ENCODE measurements at regions not wholly inside any gene's neighbourhood (a gene's known extent, or its start where the extent isn't known, plus 50 kb on each side); places are given as distances from the start of the nearest gene placed in this dataset.
A peak's percentile ranks its signal among the peaks of the same experiment; 100 is the strongest.

DNA sequence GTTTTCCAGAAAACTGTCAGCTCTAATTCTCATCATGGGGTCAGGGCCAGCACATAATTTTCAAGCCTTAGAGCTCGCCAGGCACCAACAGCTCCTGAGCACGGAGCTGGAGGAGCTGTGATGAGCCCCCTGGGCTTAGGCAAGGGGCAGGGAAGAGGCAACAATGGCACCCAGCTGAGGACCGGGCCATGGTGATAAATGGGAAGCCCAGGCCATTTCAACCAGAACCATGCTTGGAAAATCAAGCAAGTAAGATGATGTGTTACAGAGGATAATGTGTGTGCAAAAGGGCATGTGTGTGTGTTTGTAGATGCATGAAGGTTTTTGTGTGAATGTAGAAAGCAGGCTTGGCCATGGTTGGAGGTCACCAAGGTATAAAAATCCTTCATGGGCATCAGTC, 66.8 kb upstream of the UBAC2 start:
- DNase-seq (ENCODE audit: low read depth), result no peak
- in situ Hi-C loops (cut with HindIII; ENCODE audit: low pct_unique_long_range_greater_than_20kb, low sequenced_read_pairs), result no loop called here

DNA sequence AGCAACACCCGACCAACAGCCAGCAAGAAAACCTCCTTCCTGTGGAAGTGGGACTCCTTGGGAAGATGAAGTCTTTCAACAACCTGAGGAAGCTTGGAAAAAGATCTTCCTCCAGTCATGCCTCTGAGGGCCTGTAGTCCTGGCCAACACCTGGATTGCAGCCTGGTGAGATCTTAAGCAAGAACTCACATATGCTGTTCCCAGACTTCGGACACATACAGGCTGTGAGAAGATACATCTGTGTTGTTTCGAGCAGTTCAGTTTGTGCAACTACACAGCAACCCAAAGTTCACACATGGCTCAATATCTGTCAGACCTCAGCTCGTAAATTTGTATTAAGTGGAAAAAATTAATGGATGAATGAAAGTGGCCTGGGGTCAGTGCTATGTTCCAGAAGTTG, 65.1 kb upstream of the UBAC2 start:
- in situ Hi-C loops (cut with HindIII; ENCODE audit: low pct_unique_long_range_greater_than_20kb, low sequenced_read_pairs), result no loop called here
- no peak for DNase-seq (ENCODE audit: low read depth)

DNA sequence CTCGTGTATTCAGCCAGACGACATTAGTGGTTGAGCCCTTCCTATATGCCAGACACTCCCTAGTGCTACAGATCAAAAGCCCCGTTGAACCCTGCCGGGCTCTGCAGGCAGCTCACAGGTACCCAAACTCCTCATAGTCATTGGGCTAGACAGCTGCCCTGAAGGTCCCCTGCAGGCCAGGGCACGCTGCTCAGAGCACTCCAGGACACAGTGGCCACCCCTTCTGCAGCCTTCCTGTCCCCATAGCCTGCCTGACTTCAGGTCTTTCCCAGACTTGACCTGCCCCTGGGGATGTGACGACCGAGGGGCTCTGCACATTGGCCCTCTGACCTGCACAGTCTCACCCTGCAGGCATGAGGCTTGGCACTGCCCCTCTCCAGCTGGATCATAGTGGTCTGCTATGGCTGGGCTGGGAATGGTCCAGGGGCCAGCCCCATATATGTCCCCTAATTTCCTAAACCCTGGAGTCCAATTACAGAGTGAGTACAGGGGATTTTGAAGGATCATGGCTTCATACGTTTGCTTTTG, 64.2 kb upstream of the UBAC2 start:
- in situ Hi-C loops (cut with HindIII; ENCODE audit: low pct_unique_long_range_greater_than_20kb, low sequenced_read_pairs), result no loop called here
- DNase-seq (ENCODE audit: low read depth), result no peak

DNA sequence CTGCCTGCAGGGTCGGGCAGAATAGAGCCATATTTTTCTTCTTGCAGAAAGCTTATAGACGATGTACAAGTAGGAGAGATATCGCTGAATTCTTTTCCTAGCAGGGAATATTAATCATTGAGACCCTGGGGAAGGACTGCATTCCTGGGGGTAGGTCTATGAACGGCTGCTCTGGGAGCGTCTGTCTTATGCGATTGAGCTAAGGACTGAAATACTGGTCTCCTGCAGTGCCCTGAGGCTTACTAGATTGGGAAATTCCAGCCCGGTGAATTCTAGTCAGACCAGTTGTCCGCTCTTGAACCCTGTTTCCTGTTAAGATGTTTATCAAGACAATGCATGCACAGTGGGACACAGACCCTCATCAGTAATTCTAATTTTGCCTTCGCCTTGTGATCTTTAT, 59.8 kb upstream of the UBAC2 start:
- no peak for DNase-seq (ENCODE audit: low read depth)
- in situ Hi-C loops (cut with HindIII; ENCODE audit: low pct_unique_long_range_greater_than_20kb, low sequenced_read_pairs), result no loop called here

DNA sequence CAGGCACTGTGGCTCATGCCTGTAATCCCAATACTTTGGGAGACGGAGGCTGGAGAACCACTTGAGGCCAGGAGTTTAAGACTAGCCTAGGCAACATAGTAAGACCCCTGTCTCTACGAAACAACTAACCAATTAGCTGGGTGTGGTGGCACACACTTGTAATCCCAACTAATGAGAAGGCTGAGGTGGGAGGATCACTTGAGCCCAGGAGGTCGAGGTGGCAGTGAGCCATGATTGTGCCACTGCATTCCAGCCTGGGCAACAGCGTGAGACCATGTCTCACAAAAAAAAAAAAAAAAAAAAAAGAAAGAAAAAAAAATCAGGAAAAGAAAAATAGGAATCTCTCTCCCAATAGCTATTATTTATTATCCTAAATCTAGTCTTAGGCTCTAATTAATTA, 56.8 kb upstream of the UBAC2 start:
- in situ Hi-C loops (cut with HindIII; ENCODE audit: low pct_unique_long_range_greater_than_20kb, low sequenced_read_pairs), result no loop called here
- DNase-seq (ENCODE audit: low read depth), result no peak

DNA sequence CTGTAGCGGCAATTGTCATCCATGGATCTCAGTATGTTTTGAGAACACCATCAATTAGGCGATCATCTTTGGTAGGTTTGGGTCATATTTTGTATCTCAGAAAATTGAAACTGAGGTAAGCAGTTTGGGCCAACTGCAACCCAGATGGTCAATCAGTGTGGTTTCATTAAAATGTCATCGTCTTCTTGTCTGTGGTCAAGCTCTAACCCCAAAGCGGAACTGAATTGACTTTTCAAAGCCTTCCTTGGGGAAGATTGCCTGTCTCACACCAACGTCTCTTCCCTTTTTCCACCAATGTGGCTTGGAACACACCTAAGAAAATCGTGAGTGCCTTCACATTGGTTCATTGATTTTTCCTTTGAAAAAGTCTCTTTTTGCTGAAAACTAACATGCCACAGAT, 56.3 kb upstream of the UBAC2 start:
- DNase-seq (ENCODE audit: low read depth), result no peak

DNA sequence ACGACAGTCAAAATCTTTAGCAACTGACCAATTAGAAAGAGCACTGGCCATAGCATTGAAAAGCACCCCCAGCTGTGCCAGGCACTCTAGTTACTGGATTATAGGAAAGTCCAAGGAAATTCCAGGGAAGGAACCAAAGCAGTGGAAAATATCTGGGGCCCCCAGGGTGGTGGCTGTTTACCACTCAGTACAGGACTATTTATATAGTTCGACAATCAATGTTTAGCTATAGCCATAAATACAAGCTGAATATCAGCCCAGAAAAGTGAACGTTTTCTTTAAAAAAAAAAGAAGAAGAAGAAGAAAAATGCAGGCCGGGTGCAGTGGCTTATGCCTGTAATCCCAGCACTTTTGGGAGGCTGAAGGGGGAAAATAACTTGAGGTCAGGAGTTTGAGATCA, 55.2 kb upstream of the UBAC2 start:
- in situ Hi-C loops (cut with HindIII; ENCODE audit: low pct_unique_long_range_greater_than_20kb, low sequenced_read_pairs), result no loop called here
- DNase-seq (ENCODE audit: low read depth), result no peak

More for the DNA sequence above, 56.3 kb upstream of the UBAC2 start:
- in situ Hi-C loops (cut with HindIII; ENCODE audit: low pct_unique_long_range_greater_than_20kb, low sequenced_read_pairs), result no loop called here

DNA sequence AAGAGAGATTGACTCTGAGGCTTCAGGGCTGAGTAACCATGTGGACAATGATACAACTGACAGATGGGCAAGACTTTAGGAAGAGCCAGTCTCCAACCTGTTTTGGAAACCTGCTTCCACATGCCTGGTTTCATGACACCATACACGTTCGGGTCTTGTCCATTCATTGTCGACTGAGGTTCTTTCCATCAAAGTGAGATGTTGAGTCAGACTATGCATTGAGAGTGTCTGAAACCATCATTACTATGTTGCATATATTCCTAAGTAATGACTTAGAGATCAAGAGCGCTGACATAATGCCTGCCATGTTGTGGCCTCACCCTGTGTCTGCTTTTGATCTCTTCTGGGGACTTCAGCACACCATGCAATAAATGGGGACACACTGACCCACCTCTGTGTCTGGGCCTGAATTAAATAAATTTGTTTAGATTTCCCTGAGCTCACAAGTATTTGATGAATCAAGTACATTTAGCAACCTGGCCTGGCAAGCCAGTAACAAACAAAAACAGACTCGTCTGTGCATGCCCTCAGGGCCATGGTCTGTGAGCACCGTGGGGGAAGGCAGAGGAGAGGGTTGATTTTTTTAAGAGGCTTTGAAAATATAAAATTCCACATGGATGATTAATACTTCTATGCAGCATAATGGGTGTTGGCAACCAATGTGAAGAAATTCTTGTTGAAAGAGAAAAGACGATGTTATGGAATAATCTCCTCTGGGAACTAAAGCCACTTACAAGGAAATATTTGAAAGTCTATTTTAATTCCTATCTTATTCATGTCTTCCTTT, 49.9 kb upstream of the UBAC2 start:
- in situ Hi-C loops (cut with HindIII; ENCODE audit: low pct_unique_long_range_greater_than_20kb, low sequenced_read_pairs), result no loop called here
- DNase-seq (ENCODE audit: low read depth), result peak; percentile 52
